Smooth muscle cell (in vitro differentiated cells): ENCODE measurements at regions not wholly inside any gene's neighbourhood (a gene's known extent, or its start where the extent isn't known, plus 50 kb on each side); places are given as distances from the start of the nearest gene placed in this dataset.

Experiments
- DNase-seq: peaks from one replicate; lab custom pipeline; 2025; ENCODE audit not compliant: unreplicated experiment; lab: John Stamatoyannopoulos, UW
- H2AFZ ChIP-seq: fragments of 200-600 bp; sonication (generic); 2 replicates; pipeline ENCODE4 v1.6.0; 2016; ENCODE audit warnings: antibody characterized with exemption, low read depth, mild to moderate bottlenecking
- H3F3A ChIP-seq: fragments of 200-600 bp; sonication (generic); 2 replicates; pipeline ENCODE4 v1.6.0; 2017; ENCODE audit warnings: antibody characterized with exemption, low read depth
- H3K27ac ChIP-seq: fragments of 200-600 bp; sonication (generic); 2 replicates; pipeline ENCODE4 v1.5.1; 2016; ENCODE audit warnings: low read depth, mild to moderate bottlenecking
- H3K27me3 ChIP-seq: fragments of 200-600 bp; sonication (generic); 2 replicates; pipeline ENCODE4 v1.6.1; 2016; ENCODE audit warnings: low read depth, mild to moderate bottlenecking
- H3K36me3 ChIP-seq: fragments of 200-600 bp; sonication (generic); 2 replicates; pipeline ENCODE4 v1.5.1; 2016; ENCODE audit warnings: low read depth
- H3K4me1 ChIP-seq: fragments of 200-600 bp; sonication (generic); 2 replicates; pipeline ENCODE4 v1.5.1; 2016; ENCODE audit warnings: low read depth
- H3K4me2 ChIP-seq: fragments of 200-600 bp; sonication (generic); 2 replicates; pipeline ENCODE4 v1.6.0; 2016; ENCODE audit warnings: mild to moderate bottlenecking
- H3K4me3 ChIP-seq: fragments of 200-600 bp; sonication (generic); 2 replicates; pipeline ENCODE4 v1.5.1; 2016; ENCODE audit warnings: mild to moderate bottlenecking
- H3K79me2 ChIP-seq: fragments of 200-600 bp; sonication (generic); 2 replicates; pipeline ENCODE4 v1.6.0; 2016; ENCODE audit warnings: low read depth, mild to moderate bottlenecking
- H3K9ac ChIP-seq: fragments of 200-600 bp; sonication (generic); 2 replicates; pipeline ENCODE4 v1.6.0; 2016; ENCODE audit warnings: low read depth
- H3K9me3 ChIP-seq: fragments of 200-600 bp; sonication (generic); replicated peaks from 2 replicates; pipeline ENCODE4 v1.5.1; 2016; ENCODE audit warnings: low read depth
- H4K20me1 ChIP-seq: fragments of 200-600 bp; sonication (generic); 2 replicates; pipeline ENCODE4 v1.6.0; 2016; ENCODE audit warnings: low read depth
- WGBS: methylation state at CpG from one replicate; pipeline ENCODE4 v1.1.7; 2016; ENCODE audit warnings: low lambda C conversion rate; 5-methylcytosine and 5-hydroxymethylcytosine counted together
- TF ChIP-seq, protein P1 (sequence below): fragments of 200-600 bp; sonication (generic); IDR thresholded peaks from 2 replicates; pipeline ENCODE4 v1.5.1; 2017; ENCODE audit warnings: borderline replicate concordance, mild to moderate bottlenecking, antibody characterized with exemption; ENCODE audit not compliant: insufficient read depth, poor library complexity, severe bottlenecking

DNA sequence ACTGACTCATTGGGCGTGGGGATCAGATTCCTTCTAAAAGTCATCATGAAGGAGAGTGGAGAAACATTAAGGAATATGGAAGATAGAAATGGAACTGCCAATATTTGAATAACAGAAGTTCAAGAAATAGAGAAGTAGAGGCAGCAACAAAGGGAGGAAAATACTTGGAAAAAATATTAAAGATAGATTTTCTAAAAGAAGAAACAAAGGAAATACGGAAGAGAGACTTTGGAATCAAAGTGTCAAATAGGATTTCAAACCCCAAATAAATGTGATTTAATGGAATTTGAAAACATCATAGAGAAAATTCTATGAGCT is 605.1 kb upstream of the KLF4 start:
- Histone ChIP-seq H3K4me3 (no peak overlapping the region), H2AFZ (no peak overlapping the region), H3K27ac (no peak overlapping the region), H3K4me1 (no peaks in the 10 kb centered on the region), H3K9me3 (no peaks in the 10 kb centered on the region), H4K20me1 (no peaks in the 10 kb centered on the region), H3K9ac (no peak overlapping the region), H3K4me2 (no peak overlapping the region), H3K79me2 (no peaks in the 10 kb centered on the region), H3K36me3 (no peaks in the 10 kb centered on the region), H3F3A (no peaks in the 10 kb centered on the region), H3K27me3 (no peaks in the 10 kb centered on the region)
- DNase-seq, result no peak
- TF ChIP-seq, protein P1, sequence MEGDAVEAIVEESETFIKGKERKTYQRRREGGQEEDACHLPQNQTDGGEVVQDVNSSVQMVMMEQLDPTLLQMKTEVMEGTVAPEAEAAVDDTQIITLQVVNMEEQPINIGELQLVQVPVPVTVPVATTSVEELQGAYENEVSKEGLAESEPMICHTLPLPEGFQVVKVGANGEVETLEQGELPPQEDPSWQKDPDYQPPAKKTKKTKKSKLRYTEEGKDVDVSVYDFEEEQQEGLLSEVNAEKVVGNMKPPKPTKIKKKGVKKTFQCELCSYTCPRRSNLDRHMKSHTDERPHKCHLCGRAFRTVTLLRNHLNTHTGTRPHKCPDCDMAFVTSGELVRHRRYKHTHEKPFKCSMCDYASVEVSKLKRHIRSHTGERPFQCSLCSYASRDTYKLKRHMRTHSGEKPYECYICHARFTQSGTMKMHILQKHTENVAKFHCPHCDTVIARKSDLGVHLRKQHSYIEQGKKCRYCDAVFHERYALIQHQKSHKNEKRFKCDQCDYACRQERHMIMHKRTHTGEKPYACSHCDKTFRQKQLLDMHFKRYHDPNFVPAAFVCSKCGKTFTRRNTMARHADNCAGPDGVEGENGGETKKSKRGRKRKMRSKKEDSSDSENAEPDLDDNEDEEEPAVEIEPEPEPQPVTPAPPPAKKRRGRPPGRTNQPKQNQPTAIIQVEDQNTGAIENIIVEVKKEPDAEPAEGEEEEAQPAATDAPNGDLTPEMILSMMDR, result no peak
- 93% methylated on average over 2 of the region's 2 CpGs for WGBS

DNA sequence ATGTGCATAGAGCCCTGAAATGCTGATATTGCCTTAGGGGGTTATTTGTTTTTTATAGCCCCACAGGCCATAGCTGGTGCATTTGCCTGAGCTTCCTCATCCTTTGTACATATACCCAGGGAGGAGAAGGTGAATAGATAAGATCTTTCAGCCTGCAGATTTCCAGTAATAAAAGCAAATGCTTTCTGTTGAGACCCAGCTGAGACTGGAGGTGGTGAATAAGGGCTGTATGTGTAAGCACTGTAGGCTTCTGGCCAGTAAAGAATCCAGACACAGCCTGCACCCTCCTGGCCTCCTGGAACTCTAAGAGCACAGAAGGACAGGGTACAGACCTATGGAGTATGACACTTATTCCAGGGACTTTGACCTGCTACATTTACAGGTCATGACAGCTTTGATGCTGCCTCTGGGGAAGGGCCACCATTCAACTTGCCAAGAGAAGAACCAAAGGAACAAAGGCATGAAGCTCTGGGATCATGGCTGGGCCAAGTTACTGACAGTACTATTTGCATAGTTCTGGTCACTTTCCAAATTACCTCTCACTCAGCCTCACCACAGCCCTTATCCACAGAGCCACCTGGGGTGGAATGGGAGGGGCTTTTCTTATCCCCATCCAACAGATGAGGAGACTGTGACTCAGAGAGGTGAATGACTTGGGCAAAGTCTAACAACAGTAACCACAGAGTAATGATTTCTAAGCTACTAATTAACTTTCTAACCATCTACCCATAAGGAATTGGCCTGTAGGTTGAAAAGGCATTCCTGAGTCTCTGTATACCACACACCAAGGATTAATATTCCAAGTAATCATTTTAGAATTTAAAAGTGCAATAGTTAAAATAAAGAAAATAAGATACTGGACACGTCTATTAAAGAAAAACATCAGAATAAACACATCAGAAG is 604.5 kb upstream of the KLF4 start:
- no peaks in the 10 kb centered on the region for H3K9me3 ChIP-seq
- no peak overlapping the region for H3K4me2 ChIP-seq
- no peaks in the 10 kb centered on the region for H3K79me2 ChIP-seq
- no peaks in the 10 kb centered on the region for H4K20me1 ChIP-seq
- H3K9ac ChIP-seq, result no peak overlapping the region
- H3K36me3 ChIP-seq, result no peaks in the 10 kb centered on the region
- no peaks in the 10 kb centered on the region for H3K27me3 ChIP-seq
- TF ChIP-seq, protein P1, result no peak
- DNase-seq, result no peak
- H3F3A ChIP-seq, result no peaks in the 10 kb centered on the region
- no peak overlapping the region for H3K27ac ChIP-seq
- H3K4me1 ChIP-seq, result no peaks in the 10 kb centered on the region
- H2AFZ ChIP-seq, result no peak overlapping the region
- WGBS, result 74% methylated on average over 1 of the region's 1 CpG
- H3K4me3 ChIP-seq, result no peak overlapping the region

DNA sequence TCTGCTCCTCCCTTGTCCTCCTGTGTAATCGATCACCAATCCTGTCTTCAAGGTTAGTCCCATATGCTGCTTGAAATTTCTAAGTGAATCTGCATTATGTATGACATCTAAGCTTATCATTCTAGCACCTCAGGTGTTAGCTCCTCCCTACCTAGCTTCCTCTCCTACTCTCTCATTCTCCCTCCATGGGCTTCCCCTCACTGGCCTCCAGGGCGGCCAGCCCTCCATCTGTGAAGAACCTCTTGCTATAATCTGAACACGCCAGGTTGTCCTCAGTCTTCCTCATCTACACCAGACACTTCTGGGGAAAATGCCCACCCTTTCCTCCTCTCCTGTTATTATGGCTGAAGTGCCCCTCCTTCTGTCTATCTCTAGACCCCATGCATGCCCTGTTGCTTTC is 599.3 kb upstream of the KLF4 start:
- TF ChIP-seq, protein P1, result no peak
- H3K4me3 ChIP-seq, result no peak overlapping the region
- H3K9me3 ChIP-seq, result no peaks in the 10 kb centered on the region
- H3K4me2 ChIP-seq, result no peak overlapping the region
- H3K9ac ChIP-seq, result no peak overlapping the region
- H3F3A ChIP-seq, result no peaks in the 10 kb centered on the region
- no peaks in the 10 kb centered on the region for H3K79me2 ChIP-seq
- H4K20me1 ChIP-seq, result no peaks in the 10 kb centered on the region
- no peak overlapping the region for H3K27ac ChIP-seq
- no peaks in the 10 kb centered on the region for H3K27me3 ChIP-seq
- H3K36me3 ChIP-seq, result no peaks in the 10 kb centered on the region
- WGBS, result 100% methylated on average over 3 of the region's 3 CpGs
- no peak for DNase-seq
- no peak overlapping the region for H2AFZ ChIP-seq
- no peaks in the 10 kb centered on the region for H3K4me1 ChIP-seq

DNA sequence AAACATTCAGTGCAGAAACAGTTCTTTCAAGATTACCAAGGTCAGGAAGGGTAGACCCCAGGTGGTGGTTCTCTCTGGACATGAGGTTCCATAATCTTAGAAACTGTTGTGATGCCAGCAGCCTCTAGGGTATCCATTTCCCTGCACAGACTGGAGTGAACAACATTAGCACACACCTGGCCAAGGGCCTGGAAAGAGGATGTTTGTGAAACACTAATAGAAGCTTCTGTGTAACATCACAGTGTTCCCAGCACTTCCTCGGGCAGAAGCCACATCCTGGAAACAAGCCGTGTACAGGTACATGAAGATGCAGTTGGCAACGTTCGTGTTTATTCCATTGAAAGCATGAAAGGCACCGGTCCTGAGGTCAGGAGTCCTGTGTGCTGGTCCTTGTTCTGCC is 598.2 kb upstream of the KLF4 start:
- Histone ChIP-seq H3K4me3 (no peak overlapping the region), H3K9me3 (no peaks in the 10 kb centered on the region), H3K36me3 (no peaks in the 10 kb centered on the region), H3F3A (no peaks in the 10 kb centered on the region), H3K79me2 (no peaks in the 10 kb centered on the region), H3K4me1 (no peaks in the 10 kb centered on the region), H3K27me3 (no peaks in the 10 kb centered on the region), H3K9ac (no peak overlapping the region), H3K27ac (no peak overlapping the region), H4K20me1 (no peaks in the 10 kb centered on the region), H2AFZ (no peak overlapping the region), H3K4me2 (no peak overlapping the region)
- WGBS, result 93% methylated on average over 5 of the region's 5 CpGs
- DNase-seq, result no peak
- TF ChIP-seq, protein P1, result no peak
